ENCODE measurements at regions not wholly inside any gene's neighbourhood (a gene's known extent, or its start where the extent isn't known, plus 50 kb on each side); places are given as distances from the start of the nearest gene placed in this dataset.

- H3K4me2 ChIP-seq (ENCODE audit: insufficient read depth, low read length) = no peak overlapping the region
- H3K27ac ChIP-seq (ENCODE audit: low read depth, low read length) = no peak overlapping the region
- H3K9me3 ChIP-seq (ENCODE audit: low read depth, low read length) = no peaks in the 10 kb centered on the region
- TF ChIP-seq CTCF (IDR thresholded peaks at IDR 0.05; ENCODE audit: extremely low read depth, low read depth, low read length) = no peak
- H3K27me3 ChIP-seq (ENCODE audit: insufficient read depth, low read length) = no peaks in the 10 kb centered on the region
- DNase-seq (ENCODE audit: insufficient read length, low spot score, missing footprints) = no peak
- no peaks in the 10 kb centered on the region for H3K79me2 ChIP-seq (ENCODE audit: insufficient read depth, low read length)
- H4K20me1 ChIP-seq (ENCODE audit: insufficient read depth, low read length) = no peaks in the 10 kb centered on the region
- H3K36me3 ChIP-seq (ENCODE audit: insufficient read depth, low read length) = no peaks in the 10 kb centered on the region
- H3K4me1 ChIP-seq (ENCODE audit: insufficient read depth, low read length) = no peaks in the 10 kb centered on the region
- no peak overlapping the region for H2AFZ ChIP-seq (ENCODE audit: low read length)
- H3K4me3 ChIP-seq (ENCODE audit: insufficient read depth, low read length) = no peak overlapping the region
These were observed 1263.6 kb upstream of the GOT2 start for GRCh38 chr16:59997706-59998105.

- H3K4me1 ChIP-seq (ENCODE audit: insufficient read depth, low read length) = no peaks in the 10 kb centered on the region
- no peak overlapping the region for H3K4me2 ChIP-seq (ENCODE audit: insufficient read depth, low read length)
- H4K20me1 ChIP-seq (ENCODE audit: insufficient read depth, low read length) = no peaks in the 10 kb centered on the region
- no peaks in the 10 kb centered on the region for H3K9me3 ChIP-seq (ENCODE audit: low read depth, low read length)
- no peaks in the 10 kb centered on the region for H3K27me3 ChIP-seq (ENCODE audit: insufficient read depth, low read length)
- no peak for TF ChIP-seq CTCF (IDR thresholded peaks at IDR 0.05; ENCODE audit: extremely low read depth, low read depth, low read length)
- H3K79me2 ChIP-seq (ENCODE audit: insufficient read depth, low read length) = no peaks in the 10 kb centered on the region
- H3K4me3 ChIP-seq (ENCODE audit: insufficient read depth, low read length) = no peak overlapping the region
- H3K36me3 ChIP-seq (ENCODE audit: insufficient read depth, low read length) = no peaks in the 10 kb centered on the region
- no peak overlapping the region for H3K27ac ChIP-seq (ENCODE audit: low read depth, low read length)
- no peak for DNase-seq (ENCODE audit: insufficient read length, low spot score, missing footprints)
- no peak overlapping the region for H2AFZ ChIP-seq (ENCODE audit: low read length)
These were observed 1259.0 kb upstream of the GOT2 start for GRCh38 chr16:59993101-59993500.

- H2AFZ ChIP-seq (ENCODE audit: low read length) = no peak overlapping the region
- no peak overlapping the region for H3K4me3 ChIP-seq (ENCODE audit: insufficient read depth, low read length)
- no peak overlapping the region for H3K27ac ChIP-seq (ENCODE audit: low read depth, low read length)
- no peaks in the 10 kb centered on the region for H3K36me3 ChIP-seq (ENCODE audit: insufficient read depth, low read length)
- H3K4me1 ChIP-seq (ENCODE audit: insufficient read depth, low read length) = no peaks in the 10 kb centered on the region
- no peak for DNase-seq (ENCODE audit: insufficient read length, low spot score, missing footprints)
- no peaks in the 10 kb centered on the region for H3K9me3 ChIP-seq (ENCODE audit: low read depth, low read length)
- no peak for TF ChIP-seq CTCF (IDR thresholded peaks at IDR 0.05; ENCODE audit: extremely low read depth, low read depth, low read length)
- no peaks in the 10 kb centered on the region for H4K20me1 ChIP-seq (ENCODE audit: insufficient read depth, low read length)
- H3K4me2 ChIP-seq (ENCODE audit: insufficient read depth, low read length) = no peak overlapping the region
- no peaks in the 10 kb centered on the region for H3K79me2 ChIP-seq (ENCODE audit: insufficient read depth, low read length)
- H3K27me3 ChIP-seq (ENCODE audit: insufficient read depth, low read length) = no peaks in the 10 kb centered on the region
These were observed 1257.1 kb upstream of the GOT2 start for GRCh38 chr16:59991171-59991570.

- H3K4me3 ChIP-seq (ENCODE audit: insufficient read depth, low read length) = no peak overlapping the region
- H4K20me1 ChIP-seq (ENCODE audit: insufficient read depth, low read length) = no peaks in the 10 kb centered on the region
- no peak overlapping the region for H3K27ac ChIP-seq (ENCODE audit: low read depth, low read length)
- H3K4me1 ChIP-seq (ENCODE audit: insufficient read depth, low read length) = no peaks in the 10 kb centered on the region
- no peak overlapping the region for H2AFZ ChIP-seq (ENCODE audit: low read length)
- H3K9me3 ChIP-seq (ENCODE audit: low read depth, low read length) = no peaks in the 10 kb centered on the region
- no peaks in the 10 kb centered on the region for H3K36me3 ChIP-seq (ENCODE audit: insufficient read depth, low read length)
- no peaks in the 10 kb centered on the region for H3K27me3 ChIP-seq (ENCODE audit: insufficient read depth, low read length)
- no peak for TF ChIP-seq CTCF (IDR thresholded peaks at IDR 0.05; ENCODE audit: extremely low read depth, low read depth, low read length)
- no peak for DNase-seq (ENCODE audit: insufficient read length, low spot score, missing footprints)
- no peaks in the 10 kb centered on the region for H3K79me2 ChIP-seq (ENCODE audit: insufficient read depth, low read length)
- H3K4me2 ChIP-seq (ENCODE audit: insufficient read depth, low read length) = no peak overlapping the region
These were observed 1254.5 kb upstream of the GOT2 start for GRCh38 chr16:59988591-59988990.
